ENCODE measurements at regions not wholly inside any gene's neighbourhood (a gene's known extent, or its start where the extent isn't known, plus 50 kb on each side); places are given as distances from the start of the nearest gene placed in this dataset.
A peak's percentile ranks its signal among the peaks of the same experiment; 100 is the strongest.

- no peak for DNase-seq
Observed at GRCh38 chr2:75790814-75791467, 80.2 kb upstream of the GCFC2 start.

- no peak for DNase-seq
Observed at GRCh38 chr2:75790121-75790813, 79.6 kb upstream of the GCFC2 start.

GRCh38 chr2:75788902-75789301, 78.2 kb upstream of the GCFC2 start:
- DNase-seq = no peak

GRCh38 chr2:75788154-75788553, 77.4 kb upstream of the GCFC2 start:
- DNase-seq = no peak

- peak; percentile 49 for DNase-seq
Observed at GRCh38 chr2:75787532-75788132, 76.9 kb upstream of the GCFC2 start.

- no peak for DNase-seq
Observed at GRCh38 chr2:75775311-75775823, 64.7 kb upstream of the GCFC2 start.

GRCh38 chr2:75772908-75773630, 62.4 kb upstream of the GCFC2 start:
- DNase-seq = no peak

GRCh38 chr2:75765798-75766197, 55.1 kb upstream of the GCFC2 start:
- no peak for DNase-seq

GRCh38 chr2:75764611-75765010, 53.9 kb upstream of the GCFC2 start:
- no peak for DNase-seq

Data from NCI-H774 (cell line).